AG09309 (cell line): ENCODE measurements at regions not wholly inside any gene's neighbourhood (a gene's known extent, or its start where the extent isn't known, plus 50 kb on each side); places are given as distances from the start of the nearest gene placed in this dataset.

Experiments
- DNase-seq: peaks from one replicate; pipeline ENCODE4 v3.0.0-alpha.2; 2010; ENCODE audit warnings: low read depth
- H3K4me3 ChIP-seq: 2 replicates; pipeline ENCODE4 v1.5.1; 2011; ENCODE audit warnings: mild to moderate bottlenecking, low read depth, low read length, moderate library complexity; ENCODE audit not compliant: control insufficient read depth
- CTCF ChIP-seq: IDR thresholded peaks from 2 replicates; pipeline ENCODE4 v1.5.1; 2011; ENCODE audit warnings: mild to moderate bottlenecking, low read depth, low read length, inconsistent platforms; ENCODE audit not compliant: insufficient read depth, control insufficient read depth; ENCODE audit errors: missing control alignments

DNA sequence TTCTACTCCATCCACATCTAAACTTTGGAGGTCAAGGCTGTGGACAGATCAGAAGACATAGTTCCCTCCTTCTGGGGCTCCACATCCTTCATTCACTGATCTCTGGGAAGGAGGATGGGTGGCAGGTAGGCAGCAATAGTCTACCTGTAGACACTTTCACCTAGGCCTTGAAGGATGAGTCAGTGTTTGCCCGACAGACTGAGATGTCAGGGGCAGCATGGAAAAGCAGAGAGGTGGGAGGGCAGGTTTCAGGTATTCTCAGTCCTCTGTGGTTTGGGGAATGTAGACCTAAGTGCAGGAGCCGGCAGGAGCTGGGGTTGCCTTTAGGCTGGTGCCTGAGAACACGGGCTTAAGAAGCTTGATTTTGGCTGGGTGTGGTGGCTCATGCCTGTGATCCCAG lies 171.9 kb upstream of the ZNF267 start:
- DNase-seq = no peak
- H3K4me3 ChIP-seq = no peak overlapping the region
- TF ChIP-seq CTCF = no peak

- TF ChIP-seq CTCF = no peak
- DNase-seq = no peak
- no peak overlapping the region for H3K4me3 ChIP-seq
These were observed 170.8 kb upstream of the ZNF267 start for GRCh38 chr16:31702796-31703195.

DNA sequence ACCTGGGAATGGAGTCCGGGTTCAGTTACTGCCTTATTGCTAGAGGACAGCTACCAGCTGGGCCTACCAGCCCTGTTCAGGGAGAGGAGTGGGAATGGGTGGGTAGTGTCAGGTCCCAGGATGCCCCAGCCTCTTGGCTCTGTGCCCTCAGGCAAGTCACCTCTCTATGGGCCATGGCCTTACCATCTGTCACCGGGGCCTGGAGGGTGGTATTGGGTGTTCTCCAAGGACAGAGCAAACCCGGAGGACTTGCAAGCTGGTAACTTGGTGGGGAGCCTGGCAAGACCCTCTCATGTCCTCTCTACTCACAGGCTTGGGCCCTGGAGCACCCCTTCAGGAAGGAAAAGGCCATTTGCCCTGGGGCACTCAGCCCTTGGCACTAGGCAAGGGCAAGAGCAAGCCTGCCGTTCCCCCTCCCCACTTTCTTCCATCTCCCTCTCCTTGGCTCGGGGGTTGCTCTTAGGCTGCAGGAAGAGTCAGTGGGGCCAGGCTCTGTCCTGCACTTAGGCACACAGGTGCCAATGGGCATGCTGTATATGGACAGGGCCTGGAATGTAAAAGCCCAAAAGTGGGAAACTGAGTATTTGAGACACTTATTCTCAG lies 170.0 kb upstream of the ZNF267 start:
- TF ChIP-seq CTCF = no peak
- no peak for DNase-seq
- no peak overlapping the region for H3K4me3 ChIP-seq

GRCh38 chr16:31704138-31704537 lies 169.5 kb upstream of the ZNF267 start:
- TF ChIP-seq CTCF = no peak
- no peak for DNase-seq
- no peak overlapping the region for H3K4me3 ChIP-seq

DNA sequence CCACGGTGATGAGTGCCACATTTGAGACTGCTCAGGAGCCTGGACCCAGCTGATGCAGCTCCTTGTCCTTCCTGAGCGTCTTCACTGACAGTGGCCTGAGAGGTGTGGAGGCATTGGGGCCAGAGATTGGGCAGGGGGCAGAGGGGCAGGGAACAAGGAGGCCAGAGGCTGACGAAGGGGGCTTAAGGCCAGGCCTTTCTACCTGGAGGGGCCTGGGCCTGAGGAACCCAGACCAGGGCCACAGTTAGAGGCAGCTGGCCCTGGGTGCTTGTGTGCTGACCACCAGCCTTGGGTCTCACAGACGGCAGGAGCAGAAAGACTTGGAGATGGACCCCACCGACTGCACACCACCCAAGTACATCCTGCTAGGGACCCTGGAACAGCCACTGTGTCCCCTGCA lies 168.2 kb upstream of the ZNF267 start:
- H3K4me3 ChIP-seq = no peak overlapping the region
- no peak for DNase-seq
- TF ChIP-seq CTCF = no peak

DNA sequence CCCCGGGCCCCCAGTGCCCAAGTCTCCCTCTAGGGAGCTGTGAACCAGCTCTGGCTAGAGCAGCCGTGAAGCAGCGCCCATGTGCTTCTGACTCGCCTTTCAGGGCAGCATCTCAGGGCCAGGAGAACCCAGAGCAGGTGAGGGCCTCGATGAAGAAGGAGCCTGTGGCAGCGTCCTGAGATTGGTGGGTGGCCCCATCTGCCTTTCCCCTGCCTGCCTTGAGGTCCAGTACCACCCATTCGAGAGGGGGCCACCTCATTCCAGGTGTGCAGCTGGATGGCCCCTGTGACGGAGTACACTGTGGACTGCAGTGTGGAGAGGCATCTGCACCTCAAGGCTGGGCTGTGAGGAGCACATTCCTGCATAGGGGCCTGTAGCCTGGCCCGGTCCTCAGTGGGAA lies 167.3 kb upstream of the ZNF267 start:
- no peak for DNase-seq
- TF ChIP-seq CTCF = no peak
- no peak overlapping the region for H3K4me3 ChIP-seq

DNA sequence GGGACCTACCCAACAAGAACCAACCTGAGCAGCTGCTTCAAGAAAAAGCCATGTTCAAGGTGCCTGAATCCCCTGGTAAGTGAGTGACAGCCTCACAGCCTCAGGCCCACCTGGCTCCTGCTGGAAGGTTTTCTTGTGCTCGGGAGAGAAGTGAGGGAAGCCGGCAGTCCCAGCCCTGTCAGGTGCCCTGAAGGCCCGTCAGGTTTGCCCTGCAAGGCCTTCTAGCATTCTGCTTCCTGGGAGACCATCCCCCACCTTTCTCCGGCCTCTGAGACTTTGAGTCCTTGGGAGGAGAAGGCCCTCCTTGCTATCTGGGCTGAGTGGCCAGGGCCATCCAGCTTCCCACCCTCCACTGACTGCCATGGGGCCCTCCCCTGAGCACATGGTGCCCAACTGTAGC lies 166.7 kb upstream of the ZNF267 start:
- TF ChIP-seq CTCF = no peak
- no peak overlapping the region for H3K4me3 ChIP-seq
- no peak for DNase-seq
